PFSK-1 (cell line): ENCODE measurements at regions not wholly inside any gene's neighbourhood (a gene's known extent, or its start where the extent isn't known, plus 50 kb on each side); places are given as distances from the start of the nearest gene placed in this dataset.

Experiments
- POLR2AphosphoS5 ChIP-seq: IDR thresholded peaks from 2 replicates; pipeline ENCODE4 v1.6.1; 2012; ENCODE audit warnings: low read depth, mild to moderate bottlenecking, control low read depth, low read length, moderate library complexity
- TAF1 ChIP-seq: IDR thresholded peaks from 2 replicates; pipeline ENCODE4 v1.6.1; 2012; ENCODE audit warnings: low read length, control low read depth, borderline replicate concordance; ENCODE audit not compliant: insufficient read depth
- TF ChIP-seq, protein P1 (sequence below), 2 experiments: IDR thresholded peaks; 2 replicates each; pipeline versions ENCODE4 v1.6.1 to v1.8.0; 2011 to 2012; ENCODE audit warnings: low read depth in 2 of 2, low read length in 2 of 2, control low read depth in 1 of 2, inconsistent platforms in 1 of 2, mild to moderate bottlenecking in 1 of 2, moderate library complexity in 1 of 2; ENCODE audit not compliant: insufficient read depth in 1 of 2

DNA sequence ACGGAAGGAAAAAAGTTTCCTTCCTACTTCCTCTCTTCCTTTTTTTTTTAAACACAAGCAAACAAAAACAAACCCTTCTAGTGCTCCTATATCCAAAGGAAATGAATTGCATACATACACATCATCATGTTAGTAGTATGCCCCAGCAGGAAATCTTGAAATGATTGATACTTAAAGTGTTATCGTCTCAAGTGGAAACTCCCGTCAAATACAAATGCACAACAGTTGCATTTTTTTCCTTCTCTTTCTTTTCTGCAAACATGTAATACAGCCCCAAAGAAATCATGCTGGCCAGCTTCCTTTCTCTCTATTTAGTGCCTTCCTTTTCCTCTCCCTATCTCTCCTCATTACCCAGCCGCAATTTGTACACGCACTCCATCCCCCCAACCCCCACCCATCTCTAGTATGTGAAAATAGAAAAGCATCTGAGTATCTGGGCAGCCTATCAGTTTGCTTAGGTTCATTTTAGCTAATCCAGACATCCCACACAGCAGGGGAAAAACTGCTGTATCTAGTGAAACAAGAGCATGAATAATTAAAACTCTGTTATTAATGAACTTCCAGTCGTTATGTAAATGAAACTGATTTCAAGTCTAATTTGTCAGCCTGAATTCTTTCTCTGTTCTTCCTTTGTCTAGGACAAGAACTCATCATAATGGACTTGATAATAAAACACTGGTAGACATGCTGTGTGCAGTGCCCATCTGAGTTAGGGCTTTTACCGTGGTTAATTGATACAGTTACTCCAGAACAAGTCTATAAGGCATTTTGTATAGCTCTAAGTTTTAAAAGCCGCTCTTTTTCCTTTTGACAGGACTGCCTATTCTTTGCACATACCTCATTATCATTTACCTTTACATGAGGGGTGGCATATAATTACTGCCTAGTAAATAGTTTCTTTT lies 336.5 kb upstream of the ADGRL2 start:
- TF ChIP-seq POLR2AphosphoS5 (no peak), TAF1 (no peak)
- TF ChIP-seq, protein P1, sequence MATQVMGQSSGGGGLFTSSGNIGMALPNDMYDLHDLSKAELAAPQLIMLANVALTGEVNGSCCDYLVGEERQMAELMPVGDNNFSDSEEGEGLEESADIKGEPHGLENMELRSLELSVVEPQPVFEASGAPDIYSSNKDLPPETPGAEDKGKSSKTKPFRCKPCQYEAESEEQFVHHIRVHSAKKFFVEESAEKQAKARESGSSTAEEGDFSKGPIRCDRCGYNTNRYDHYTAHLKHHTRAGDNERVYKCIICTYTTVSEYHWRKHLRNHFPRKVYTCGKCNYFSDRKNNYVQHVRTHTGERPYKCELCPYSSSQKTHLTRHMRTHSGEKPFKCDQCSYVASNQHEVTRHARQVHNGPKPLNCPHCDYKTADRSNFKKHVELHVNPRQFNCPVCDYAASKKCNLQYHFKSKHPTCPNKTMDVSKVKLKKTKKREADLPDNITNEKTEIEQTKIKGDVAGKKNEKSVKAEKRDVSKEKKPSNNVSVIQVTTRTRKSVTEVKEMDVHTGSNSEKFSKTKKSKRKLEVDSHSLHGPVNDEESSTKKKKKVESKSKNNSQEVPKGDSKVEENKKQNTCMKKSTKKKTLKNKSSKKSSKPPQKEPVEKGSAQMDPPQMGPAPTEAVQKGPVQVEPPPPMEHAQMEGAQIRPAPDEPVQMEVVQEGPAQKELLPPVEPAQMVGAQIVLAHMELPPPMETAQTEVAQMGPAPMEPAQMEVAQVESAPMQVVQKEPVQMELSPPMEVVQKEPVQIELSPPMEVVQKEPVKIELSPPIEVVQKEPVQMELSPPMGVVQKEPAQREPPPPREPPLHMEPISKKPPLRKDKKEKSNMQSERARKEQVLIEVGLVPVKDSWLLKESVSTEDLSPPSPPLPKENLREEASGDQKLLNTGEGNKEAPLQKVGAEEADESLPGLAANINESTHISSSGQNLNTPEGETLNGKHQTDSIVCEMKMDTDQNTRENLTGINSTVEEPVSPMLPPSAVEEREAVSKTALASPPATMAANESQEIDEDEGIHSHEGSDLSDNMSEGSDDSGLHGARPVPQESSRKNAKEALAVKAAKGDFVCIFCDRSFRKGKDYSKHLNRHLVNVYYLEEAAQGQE (IDR thresholded peaks at IDR 0.05; ENCODE audit: insufficient read depth in 1 of 2, low read depth in 2 of 2, low read length in 2 of 2): no peak
